DOHH2 (cell line): ENCODE measurements at regions not wholly inside any gene's neighbourhood (a gene's known extent, or its start where the extent isn't known, plus 50 kb on each side); places are given as distances from the start of the nearest gene placed in this dataset.

Experiments used
- CTCF ChIP-seq: fragments of 200-600 bp; sonication (generic); IDR thresholded peaks from one replicate; pipeline ENCODE4 v1.5.1; 2014; ENCODE audit warnings: antibody characterized with exemption, mild to moderate bottlenecking, low read depth, low read length; ENCODE audit not compliant: poor library complexity, severe bottlenecking
- EZH2phosphoT487 ChIP-seq: fragments of 200-600 bp; sonication (generic); IDR thresholded peaks from 2 replicates; pipeline ENCODE4 v1.6.1; 2017; ENCODE audit warnings: borderline replicate concordance, mild to moderate bottlenecking, antibody characterized with exemption, low read length, moderate library complexity, mixed read lengths

GRCh38 chr13:108402850-108403249 is 133.3 kb downstream of the TNFSF13B start:
- TF ChIP-seq CTCF (no peak), EZH2phosphoT487 (no peak)
